ENCODE measurements at regions not wholly inside any gene's neighbourhood (a gene's known extent, or its start where the extent isn't known, plus 50 kb on each side); places are given as distances from the start of the nearest gene placed in this dataset.

DNA sequence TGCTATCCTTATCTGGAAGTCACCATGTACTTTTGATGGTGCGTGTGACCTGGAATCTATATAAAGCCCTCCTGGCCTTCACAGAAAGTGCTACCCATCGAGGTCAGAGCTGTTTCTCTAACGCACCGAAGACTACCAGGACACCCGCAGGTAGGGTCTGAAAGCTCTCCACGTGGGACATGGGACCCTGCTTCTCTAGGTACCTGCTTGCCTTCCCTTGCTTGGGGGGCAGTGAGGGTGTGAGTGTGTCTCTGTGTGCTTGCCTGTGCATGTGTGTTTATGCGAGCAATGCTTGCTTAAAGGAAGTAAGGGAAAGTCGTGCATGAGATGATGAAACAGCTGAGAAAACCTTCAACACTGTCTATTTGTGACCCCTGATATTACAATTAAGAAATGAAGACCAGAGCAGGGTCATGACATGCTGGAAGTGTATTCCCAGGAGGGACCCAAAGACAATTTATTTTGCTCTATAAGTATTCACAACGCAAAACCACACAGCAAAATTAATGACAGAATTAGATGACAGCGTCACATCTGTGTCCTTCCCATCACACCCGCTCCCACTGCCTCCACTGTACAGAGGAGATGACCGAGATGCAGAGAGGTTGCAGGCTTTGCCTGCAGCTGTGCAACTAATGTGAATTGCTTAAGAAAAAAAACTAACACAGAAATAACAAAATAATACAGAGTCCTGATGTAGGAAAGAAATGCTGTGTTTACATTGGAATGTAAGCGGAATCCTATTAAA is 76.4 kb upstream of the HELT start:
- no peak for DNase-seq

DNA sequence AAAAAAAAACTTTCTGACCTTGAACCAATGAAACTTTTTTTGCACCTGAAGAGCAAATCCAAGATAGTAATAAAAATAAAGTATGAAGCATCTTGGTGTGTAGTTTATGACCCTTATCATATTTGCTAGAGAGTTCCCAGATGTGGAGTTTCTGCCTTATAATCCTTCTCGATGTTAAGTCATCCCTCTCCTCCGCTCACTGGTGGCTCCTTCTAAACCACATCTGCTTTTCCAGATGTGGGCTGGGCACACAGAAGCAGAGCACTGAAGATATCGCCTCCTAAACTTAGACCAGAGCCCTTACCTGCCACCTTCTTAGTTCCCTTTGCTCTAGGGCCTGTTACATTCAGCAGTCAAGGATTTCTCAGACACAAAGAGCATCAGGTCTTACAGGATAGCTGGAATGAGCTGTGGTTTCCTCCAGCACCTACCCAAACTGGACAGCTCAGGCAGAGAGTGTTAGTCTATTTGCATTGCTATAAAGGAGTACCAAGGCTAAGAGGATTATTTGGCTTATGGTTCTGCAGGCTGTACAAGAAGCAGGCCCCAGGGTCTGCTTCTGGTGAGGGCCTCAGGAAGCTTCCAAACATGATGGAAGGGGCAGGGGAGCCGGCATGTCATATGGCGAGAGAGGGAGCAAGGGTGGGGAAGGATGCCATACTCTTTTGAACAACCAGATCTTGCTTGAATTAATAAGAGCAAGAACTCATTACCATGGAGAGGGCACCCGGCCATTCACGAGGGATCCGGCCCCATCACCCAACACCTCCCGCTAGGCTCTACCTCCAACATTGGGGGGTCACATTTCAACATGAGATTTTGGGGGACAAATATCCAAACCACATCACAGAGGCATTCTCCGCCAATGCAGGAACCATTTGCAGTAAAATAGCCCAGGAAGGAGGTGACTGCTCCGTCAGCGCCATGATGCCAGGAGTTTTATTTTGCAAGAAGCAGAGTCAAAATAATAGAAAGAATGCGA is 75.6 kb upstream of the HELT start:
- DNase-seq: no peak
- intact Hi-C loops (cut with DNase I): no loop called here
- H3K9me3 ChIP-seq: no peaks in the 10 kb centered on the region
- H3K4me3 ChIP-seq: no peak overlapping the region
- TF ChIP-seq POLR2A (IDR thresholded peaks at IDR 0.05) (no peak), POLR2AphosphoS5 (IDR thresholded peaks at IDR 0.05) (no peak), EP300 (IDR thresholded peaks at IDR 0.05) (no peak)
- TF ChIP-seq, protein P1, sequence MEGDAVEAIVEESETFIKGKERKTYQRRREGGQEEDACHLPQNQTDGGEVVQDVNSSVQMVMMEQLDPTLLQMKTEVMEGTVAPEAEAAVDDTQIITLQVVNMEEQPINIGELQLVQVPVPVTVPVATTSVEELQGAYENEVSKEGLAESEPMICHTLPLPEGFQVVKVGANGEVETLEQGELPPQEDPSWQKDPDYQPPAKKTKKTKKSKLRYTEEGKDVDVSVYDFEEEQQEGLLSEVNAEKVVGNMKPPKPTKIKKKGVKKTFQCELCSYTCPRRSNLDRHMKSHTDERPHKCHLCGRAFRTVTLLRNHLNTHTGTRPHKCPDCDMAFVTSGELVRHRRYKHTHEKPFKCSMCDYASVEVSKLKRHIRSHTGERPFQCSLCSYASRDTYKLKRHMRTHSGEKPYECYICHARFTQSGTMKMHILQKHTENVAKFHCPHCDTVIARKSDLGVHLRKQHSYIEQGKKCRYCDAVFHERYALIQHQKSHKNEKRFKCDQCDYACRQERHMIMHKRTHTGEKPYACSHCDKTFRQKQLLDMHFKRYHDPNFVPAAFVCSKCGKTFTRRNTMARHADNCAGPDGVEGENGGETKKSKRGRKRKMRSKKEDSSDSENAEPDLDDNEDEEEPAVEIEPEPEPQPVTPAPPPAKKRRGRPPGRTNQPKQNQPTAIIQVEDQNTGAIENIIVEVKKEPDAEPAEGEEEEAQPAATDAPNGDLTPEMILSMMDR (IDR thresholded peaks at IDR 0.05): no peak
- H3K27ac ChIP-seq: no peak overlapping the region
- H3K27me3 ChIP-seq: no peaks in the 10 kb centered on the region
- no peaks in the 10 kb centered on the region for H3K4me1 ChIP-seq
- H3K36me3 ChIP-seq: no peaks in the 10 kb centered on the region
- WGBS, 2 donors: 90% methylated on average over 13 of the region's 13 CpGs

More for the DNA sequence above, 76.4 kb upstream of the HELT start:
- Histone ChIP-seq H3K27me3 (no peaks in the 10 kb centered on the region), H3K9me3 (no peaks in the 10 kb centered on the region), H3K4me1 (peaks cover 0 to 2% (median 0%) of the 10 kb centered on the region in 4 donors), H3K36me3 (no peaks in the 10 kb centered on the region), H3K4me3 (no peak overlapping the region), H3K27ac (no peak overlapping the region)
- 83 to 84% methylated on average over 13 of the region's 13 CpGs for WGBS, 2 donors
- intact Hi-C loops (cut with DNase I): no loop called here
- TF ChIP-seq, protein P1 (IDR thresholded peaks at IDR 0.05): no peak
- TF ChIP-seq POLR2A (IDR thresholded peaks at IDR 0.05) (no peak), EP300 (IDR thresholded peaks at IDR 0.05) (no peak), POLR2AphosphoS5 (IDR thresholded peaks at IDR 0.05) (no peak)

DNA sequence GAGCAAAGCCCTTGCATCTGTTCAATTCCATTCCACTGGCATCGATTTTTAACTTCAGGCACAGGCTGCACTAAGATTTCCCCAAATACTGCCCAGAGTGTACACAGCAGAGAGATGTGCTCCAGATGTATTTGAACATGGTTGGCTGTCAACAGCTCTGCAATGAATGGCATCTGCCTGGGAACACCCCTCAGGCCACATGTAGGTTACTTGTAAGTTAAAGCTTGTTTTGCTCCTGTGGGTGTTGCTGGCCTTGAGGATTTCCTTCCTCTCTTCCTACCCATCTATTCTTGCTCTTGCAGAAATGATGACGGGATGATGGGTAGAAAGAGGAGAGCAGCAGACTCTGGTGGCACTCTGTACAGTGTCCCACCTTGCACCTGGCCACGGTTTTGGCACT is 69.3 kb upstream of the HELT start:
- intact Hi-C loops (cut with DNase I): no loop called here
- H3K9me3 ChIP-seq: no peaks in the 10 kb centered on the region
- DNase-seq: no peak
- 82 to 84% methylated on average over 3 of the region's 3 CpGs for WGBS, 2 donors
- no peaks in the 10 kb centered on the region for H3K36me3 ChIP-seq
- no peak overlapping the region for H3K4me3 ChIP-seq
- no peak overlapping the region for H3K27ac ChIP-seq
- H3K27me3 ChIP-seq: no peaks in the 10 kb centered on the region
- H3K4me1 ChIP-seq: no peaks in the 10 kb centered on the region
- TF ChIP-seq POLR2A (IDR thresholded peaks at IDR 0.05) (no peak), EP300 (IDR thresholded peaks at IDR 0.05) (no peak), POLR2AphosphoS5 (IDR thresholded peaks at IDR 0.05) (no peak)
- TF ChIP-seq, protein P1 (IDR thresholded peaks at IDR 0.05): no peak

DNA sequence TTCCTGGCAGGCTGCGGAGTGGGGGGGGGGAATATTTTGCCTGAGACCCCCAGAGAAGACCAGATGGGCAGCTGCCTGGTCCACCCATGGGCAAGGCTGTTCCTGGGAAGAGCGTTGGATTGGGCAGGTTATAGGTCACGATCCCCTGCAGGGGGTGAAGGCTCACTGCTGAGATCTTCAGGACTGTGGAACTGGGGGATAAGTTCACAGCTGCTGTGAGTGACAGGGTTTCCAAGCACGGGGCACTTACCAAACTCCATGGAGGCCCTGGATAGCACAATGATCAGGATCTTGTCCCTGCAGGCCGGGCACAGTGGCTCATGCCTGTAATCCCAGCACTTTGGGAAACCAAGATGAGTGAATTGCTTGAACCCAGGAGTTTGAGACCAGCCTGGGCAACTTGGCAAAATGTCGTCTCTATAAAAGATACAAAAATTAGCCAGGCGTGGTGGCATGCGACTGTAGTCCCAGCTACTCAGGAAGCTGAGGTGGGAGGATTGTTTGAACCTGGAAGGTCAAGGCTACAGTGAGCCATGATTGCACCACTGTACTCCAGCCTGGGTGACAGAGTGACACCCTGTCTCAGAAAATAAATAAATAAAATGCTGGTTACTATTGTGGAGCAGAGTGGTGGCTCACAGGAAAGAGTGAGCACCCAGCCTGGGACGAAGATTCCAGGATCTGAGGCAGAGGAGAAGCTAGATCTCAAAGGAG is 68.0 kb upstream of the HELT start:
- no peak for DNase-seq

More for the DNA sequence above, 68.0 kb upstream of the HELT start:
- Histone ChIP-seq H3K36me3 (no peaks in the 10 kb centered on the region), H3K4me3 (no peak overlapping the region), H3K27ac (no peak overlapping the region), H3K27me3 (no peaks in the 10 kb centered on the region), H3K4me1 (no peaks in the 10 kb centered on the region), H3K9me3 (no peaks in the 10 kb centered on the region)
- WGBS, 2 donors: 84 to 86% methylated on average over 9 of the region's 9 CpGs
- intact Hi-C loops (cut with DNase I): no loop called here
- no peak for TF ChIP-seq POLR2A (IDR thresholded peaks at IDR 0.05)
- no peak for TF ChIP-seq POLR2AphosphoS5 (IDR thresholded peaks at IDR 0.05)
- no peak for TF ChIP-seq EP300 (IDR thresholded peaks at IDR 0.05)
